Activated CD4-positive, CD25-positive, alpha-beta regulatory T cell treated with anti-CD3 and anti-CD28 coated beads, Interleukin-2, amount 50 U/mL, for 24 hours (primary cell): ENCODE measurements at regions not wholly inside any gene's neighbourhood (a gene's known extent, or its start where the extent isn't known, plus 50 kb on each side); places are given as distances from the start of the nearest gene placed in this dataset.

ENCODE experiments used
- ATAC-seq, 2 donors: fragments of 150-1000 bp; cut with Tn5 transposase; one replicate each; pipeline ENCODE4 v1.10.0; 2021; ENCODE audit warnings: mild to moderate bottlenecking in 1 of 2, moderate library complexity in 1 of 2

DNA sequence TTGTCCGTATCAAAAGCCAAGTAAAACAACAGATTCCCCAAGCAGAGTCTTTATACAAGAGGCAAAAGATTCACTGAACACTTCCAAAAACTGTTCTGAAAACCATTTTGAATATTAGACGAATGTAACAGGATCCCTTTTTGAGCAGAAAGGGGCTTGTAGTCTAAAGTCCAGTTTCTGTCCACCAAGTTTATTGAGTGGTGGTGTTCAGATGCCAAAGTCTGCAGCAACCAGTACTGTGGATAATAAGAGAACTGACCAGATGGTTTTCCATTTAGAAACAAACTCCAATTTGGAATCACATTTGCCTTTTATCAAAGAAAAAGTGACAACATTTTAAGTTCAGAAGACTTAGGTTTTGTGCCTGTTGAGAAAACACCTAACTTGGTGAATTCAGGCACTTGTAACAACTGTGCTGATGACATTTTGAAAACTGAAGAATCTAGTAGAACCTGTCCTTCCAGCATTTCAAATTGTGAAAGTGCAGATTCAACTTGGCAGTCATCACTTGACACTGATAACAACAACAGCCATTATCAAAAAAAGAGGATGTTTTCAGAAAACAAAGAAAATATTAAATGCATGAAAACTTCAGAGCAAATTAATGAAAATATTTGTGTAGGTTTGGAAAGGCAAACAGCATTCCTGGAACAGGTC is 217.1 kb downstream of the CSNK2A3 start:
- no peak for ATAC-seq

DNA sequence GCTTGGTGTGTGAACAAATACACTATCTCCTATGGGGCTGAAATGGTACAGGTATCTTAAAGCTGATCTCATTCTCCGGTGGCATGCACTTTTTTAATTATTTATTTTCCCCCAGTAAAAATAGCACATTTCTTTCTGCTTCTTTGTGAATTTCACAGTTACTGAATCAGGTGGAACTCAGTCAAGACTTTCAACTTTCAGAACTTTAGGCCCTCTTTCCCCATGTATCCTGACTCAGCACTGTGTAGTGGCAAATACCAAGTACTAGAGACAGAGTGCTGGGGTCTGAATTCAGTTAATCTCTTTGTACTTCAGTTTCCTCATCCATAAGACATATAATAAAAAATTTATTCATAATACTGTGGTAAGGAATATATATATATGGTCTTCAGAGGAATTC is 223.9 kb downstream of the CSNK2A3 start:
- ATAC-seq: no peak

DNA sequence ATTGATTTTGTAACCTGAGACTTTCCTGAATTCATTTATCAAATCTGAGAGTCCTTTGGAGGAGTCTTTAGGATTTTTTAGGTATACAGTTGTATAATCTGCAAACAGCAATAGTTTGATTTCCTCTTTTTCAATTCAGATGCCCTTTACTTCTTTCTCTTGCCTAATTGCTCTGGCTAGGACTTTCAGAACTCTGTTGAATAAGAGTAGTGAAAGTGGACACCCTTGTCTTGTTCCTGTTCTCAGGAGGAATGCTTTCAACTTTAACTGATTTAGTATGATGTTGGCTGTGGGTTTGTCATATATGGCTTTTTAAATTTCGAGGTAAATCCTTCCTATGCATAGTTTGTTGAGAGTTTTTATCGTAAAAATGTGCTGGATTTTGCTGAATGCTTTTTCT is 227.4 kb downstream of the CSNK2A3 start:
- ATAC-seq: no peak

DNA sequence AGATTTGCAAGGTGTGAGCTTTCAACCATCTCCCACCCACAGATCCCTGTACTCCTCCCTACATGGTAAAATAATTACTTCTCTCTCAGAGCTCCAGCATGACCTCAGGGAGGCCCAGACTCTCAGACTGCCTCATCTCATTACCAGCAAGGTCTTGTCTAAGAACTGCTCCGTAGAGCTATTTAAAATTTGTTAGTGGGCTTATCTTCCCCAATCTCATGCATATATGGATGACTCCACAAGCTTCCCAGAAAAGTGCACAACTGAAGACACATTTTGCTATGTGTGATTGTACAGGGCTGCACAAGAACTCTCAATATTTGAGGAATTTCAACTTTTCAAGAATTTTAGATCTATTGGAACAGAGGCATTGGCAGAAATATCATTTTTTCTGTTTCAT is 230.3 kb downstream of the CSNK2A3 start:
- ATAC-seq: no peak

DNA sequence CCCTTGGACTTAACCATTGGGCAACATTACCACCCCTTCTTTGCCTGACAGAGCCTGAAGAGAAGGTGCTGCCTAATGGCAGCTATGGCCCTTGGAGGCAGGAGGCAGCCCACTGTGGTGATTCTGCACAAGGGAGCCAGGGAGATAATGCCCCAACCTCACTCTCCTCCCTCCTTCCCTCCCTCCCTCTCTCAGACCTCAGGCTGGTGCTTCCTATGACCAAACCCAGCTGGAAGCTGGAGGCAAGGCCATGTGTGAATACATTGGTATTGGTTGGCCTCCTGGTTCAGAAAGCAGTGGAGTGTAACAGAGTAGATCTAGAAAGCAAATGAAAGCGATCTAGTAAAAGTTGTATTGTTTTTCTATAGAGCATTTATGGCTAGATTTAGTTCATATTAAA is 233.1 kb downstream of the CSNK2A3 start:
- no peak for ATAC-seq

DNA sequence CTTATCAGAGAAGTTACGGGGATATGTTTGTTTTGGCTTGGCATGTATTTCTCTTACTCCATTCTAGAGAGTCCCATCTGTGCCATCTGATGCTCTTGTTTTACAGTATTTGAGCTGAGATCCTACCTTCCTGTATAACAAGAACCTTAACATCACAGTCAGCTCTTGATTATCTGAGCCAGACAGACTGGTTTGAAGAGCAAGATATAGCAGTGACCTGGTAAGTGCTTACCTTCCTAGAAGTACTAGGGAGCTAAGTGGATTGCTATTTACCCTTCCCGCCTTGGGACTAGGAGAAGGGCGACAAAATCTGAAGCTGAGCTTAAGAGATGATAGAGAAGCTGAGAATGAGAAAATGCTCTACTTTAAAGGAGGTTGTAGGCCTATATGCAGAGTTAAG is 235.3 kb downstream of the CSNK2A3 start:
- ATAC-seq: no peak

DNA sequence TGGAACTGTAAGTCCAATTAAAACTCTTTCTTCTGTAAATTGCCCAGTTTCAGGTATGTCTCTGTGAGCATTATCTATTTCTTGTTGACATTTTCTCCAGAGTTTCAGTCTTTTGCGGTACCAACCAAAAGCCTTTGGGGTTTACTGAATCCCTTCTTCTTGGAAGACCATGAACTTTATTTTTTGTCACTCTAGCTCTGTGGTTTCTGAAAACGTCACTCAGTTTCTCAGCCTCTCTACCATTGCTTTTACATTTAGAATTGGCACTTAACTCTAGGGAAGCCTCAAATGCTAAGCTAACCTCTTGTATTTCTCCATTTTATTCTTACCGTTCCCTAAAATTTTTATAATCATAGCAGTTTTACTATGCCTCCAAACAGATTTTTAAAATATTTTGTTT is 237.6 kb downstream of the CSNK2A3 start:
- ATAC-seq: no peak

DNA sequence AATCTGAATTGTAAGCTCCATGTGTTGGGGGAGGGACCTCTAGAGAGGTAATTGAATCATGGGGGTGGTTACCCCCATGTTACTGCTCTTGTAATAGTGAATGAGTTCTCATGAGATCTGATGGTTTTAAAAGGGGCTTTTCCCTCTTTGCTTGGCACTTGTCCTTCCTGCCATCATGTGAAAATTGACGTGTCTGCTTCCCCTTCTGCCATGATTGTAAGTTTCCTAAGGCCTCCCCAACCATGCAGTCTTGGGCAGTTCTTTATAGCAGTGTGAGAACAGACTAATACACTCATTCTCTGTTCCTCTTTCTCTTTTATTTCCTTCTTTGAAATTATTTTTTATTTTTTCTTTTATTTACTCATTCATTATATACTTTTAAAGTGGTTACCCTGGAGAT is 239.4 kb downstream of the CSNK2A3 start:
- no peak for ATAC-seq

DNA sequence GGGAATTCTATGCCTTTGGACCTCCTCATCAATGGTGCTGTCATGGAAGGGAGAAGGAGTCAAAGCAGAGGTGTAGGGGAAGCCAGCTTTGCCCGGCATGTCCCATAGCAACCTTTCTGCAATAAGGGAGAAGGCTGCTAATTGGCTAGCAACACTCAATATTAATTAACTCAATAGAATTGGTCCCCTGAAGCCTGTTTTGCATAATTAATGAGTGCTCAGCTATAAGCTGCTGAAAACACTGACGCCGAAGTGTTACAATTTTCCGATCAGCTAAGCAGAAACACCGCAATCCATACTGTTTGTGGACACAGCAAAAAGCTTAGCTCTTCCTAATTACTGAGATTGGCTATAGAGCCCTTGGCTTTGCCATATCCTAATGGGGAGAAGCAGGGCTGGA is 245.0 kb downstream of the CSNK2A3 start:
- ATAC-seq: no peak

DNA sequence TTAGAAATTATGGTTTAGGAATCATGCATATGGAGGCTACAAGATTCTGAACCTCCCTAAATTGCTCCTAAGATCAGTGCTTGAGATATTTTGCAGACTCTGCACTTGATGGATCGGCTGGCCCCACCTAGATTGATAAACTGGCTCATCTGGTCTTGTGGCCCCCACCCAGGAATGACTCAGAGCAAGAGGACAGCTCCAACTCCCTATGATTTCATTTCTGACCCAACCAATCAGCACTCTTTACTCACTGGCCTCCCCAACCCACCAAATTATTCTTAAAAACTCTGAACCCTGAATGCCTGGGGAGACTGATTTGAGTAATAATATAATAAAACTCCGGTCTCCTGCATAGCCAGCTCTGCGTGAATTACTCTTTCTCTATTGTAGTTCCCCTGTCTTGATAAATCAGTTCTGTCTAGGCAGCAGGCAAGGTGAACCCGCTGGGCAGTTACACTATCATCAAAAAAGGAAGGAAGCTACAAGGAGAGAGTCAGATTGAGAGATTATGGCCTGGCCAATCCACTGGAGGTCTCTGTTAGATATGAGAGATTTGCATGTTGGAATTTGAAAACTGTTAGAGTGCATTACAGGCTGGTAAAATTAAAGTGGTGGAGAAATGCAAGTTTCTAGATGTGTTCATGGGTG is 245.8 kb downstream of the CSNK2A3 start:
- ATAC-seq: no peak

DNA sequence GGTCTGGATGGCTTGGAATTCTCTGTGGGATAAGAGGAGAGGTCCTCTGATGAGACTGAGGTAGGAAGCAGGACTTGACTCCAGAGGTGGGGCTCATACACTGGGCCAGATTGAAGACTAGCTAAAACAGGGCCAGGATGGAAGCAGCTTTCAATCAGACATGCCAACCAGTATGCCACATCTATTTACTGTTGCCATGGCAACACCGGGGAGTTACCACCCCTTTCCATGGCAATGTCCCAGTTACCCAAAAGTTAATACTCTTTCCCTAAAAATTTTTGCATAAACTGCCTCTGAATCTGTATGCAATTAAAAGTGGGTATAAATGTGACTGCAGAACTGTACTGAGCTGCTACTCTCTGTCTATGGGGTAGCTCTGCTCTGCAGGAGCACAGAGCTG is 247.5 kb upstream of the ZBED5 start:
- no peak for ATAC-seq

DNA sequence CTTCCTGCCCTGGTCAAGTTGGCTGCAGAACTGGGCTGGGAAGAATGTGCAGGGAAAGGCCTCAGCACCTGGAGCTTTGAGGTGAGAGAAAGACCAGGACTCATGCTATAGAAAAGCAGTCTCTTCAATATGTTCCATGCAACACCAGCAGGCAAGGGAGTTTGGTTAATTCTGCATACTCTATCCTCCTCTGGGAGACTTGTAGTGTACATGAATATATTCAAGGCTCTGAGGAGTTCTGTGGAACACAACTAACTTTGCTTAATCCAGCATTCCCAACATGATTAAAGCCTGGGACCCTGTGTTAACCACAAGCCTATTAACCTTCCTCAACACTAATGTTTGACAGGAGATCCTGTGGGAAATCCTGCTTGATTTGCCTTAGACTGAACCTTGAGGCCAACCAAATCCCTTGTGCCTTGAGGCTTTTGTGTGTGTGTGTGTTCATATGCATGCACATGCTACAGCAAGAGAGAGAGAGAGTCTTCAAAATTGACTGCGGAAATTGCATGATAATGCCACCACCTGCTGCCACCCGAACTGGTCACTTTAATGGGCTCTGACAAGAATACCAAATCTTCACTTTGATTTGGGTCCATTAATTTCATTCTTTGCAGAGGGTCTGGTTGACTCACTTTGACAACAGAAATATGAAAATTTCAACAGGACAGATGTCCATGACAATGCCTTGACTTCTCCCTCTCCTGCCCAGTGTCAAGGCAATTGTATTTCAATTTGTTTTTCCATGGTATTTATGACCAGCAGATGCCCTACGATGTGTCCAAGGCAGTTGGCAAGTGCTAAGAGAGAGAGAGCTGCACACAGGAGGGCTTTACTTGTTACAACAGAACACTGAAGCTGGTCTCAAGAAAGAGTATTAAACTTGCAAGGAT is 238.2 kb upstream of the ZBED5 start:
- ATAC-seq: no peak

DNA sequence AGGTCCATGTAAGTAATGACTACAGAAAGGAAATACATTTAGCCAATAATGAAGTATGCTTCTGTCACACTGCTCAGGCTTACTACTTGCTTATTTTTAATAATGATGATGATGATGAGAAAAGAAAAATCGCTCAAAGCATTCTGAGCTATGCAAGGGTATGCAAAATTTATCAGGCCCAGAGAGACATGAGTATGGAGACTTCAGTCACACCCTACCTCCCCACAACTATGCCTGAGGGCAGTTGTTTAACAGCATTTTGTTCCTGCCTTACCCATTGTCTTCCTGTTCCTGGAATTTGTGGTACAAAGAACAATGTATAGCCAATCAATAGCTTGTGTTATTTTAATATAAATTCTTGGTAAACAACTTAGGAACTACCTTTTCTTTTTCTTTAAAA is 232.6 kb upstream of the ZBED5 start:
- no peak for ATAC-seq

DNA sequence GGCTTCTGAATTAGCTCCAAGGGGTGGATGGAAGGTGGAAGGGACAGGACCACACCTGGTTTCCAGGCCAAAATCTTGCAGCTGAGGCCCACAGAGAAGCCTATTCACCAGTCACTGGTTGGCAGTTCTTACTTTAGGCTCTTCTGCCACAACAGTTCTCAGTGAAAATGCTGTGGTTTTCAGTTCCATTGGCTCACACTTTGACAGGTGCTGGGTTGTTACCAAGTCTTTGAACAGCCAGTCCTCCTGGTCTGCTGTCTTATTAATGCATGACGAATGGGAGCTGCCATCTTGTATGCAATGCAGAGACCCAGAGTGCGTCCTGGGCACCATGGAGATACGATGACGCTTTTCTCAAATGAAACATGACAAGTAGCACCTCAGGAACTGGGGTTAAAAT is 232.0 kb upstream of the ZBED5 start:
- ATAC-seq: no peak

DNA sequence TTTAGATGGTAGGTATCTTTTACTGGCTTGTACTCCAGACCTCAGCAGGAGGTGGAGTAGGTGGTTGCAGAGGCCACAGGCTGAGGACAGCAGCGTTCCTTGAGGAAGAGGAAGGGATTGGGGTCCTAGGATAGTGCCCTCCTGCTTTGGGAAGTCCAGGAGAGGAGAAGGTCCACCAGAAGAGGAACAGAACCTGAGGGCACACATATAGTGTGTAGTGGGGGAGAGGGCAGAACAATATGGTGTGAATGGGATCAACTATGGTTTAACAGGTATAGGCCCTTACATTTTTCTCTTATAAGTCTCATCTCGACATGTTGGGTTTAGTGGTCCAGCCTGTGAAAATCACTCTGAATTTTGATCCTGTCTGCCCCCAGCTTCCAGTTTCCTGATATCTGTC is 229.1 kb upstream of the ZBED5 start:
- ATAC-seq: no peak

DNA sequence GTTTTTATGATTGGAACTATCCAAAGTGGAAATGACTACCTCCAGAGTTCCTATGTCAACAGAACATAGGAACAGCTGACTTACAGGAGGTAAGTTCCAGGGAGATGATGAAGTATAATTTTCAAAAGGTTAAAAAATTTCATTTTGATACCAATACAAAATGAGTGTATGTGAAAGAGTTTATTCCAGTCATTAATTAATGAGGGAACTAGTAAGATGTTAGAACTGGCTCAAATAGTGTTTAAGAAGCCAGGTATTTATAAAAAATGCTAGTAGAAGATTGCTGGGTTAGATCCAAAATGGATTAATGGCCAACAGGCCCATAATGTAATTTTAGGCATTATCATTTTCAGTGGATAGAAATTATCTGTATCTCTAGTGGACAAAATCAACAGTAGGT is 227.7 kb upstream of the ZBED5 start:
- ATAC-seq: no peak

DNA sequence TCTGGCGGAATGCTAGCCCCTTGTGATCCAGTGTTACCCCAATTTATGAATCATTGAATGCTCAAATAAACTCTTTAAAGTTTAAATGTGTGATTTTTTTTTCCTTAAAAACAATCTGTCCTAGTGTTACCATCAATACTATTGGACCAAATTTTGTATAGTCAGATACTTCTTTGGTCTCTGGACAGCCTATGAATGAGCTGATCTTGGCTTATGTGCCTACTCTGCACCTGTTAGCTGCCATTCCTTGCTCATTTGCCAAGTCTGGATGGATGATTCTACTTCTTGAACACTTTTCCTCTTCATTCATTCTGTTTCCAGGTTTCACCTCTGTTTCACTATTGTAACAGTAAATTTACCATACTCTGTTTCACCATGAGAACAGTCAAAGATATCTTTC is 226.5 kb upstream of the ZBED5 start:
- no peak for ATAC-seq

DNA sequence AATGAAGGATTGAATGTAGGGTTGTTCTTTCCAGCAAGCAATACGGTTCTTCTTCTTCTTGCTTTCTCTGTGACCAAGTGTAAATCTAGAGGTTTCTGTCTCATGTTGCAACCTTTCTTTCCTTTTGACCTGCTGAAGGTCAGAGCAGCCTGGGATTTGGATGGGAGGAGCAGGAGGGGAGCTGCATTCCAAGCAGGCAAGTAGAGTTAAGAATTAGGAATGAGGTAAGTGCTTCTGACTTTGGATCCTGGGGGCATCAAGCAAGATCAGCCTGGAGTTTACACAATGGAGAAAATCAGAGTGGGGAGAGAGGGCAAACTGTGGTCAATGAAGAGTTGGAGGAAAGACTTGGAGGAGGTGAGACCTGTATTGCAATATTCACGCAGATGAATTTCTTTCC is 225.6 kb upstream of the ZBED5 start:
- no peak for ATAC-seq

DNA sequence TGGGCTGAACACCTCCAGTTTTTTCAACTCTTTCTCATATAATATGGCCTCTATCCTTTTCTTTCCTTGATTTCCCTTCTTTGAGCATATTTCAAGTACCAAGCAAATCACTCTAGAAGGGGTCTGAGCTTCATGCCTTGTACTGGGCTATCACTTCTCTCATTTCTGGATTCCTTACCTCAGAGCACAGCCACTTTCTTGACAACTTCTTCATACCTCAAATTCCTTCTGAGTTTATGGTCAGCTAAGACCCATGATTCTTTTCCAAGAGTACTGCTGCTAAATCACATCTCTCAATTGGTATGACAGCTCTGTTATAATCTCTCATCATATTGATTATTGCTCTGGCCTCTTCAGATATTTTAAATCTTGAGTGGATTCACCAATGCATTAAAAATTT is 224.8 kb upstream of the ZBED5 start:
- no peak for ATAC-seq

DNA sequence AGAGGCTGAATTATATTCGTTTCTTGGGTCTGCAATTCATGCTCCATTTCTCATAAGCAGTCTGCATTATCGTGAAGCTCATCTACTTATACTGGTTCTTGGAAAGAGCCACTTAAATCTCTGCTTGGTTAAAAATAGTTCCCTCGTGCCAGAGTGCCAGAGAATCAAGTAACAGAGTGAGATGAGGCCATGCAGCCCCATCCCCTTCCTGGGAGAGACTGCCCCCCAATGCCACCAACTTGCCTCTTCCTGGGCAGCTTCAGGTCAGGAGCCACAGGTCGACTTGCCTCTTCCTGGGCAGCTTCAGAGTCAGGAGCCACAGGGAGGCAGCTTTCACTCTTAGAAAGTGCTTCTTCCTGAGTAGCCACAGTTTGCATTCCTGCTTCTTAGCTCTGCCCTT is 223.9 kb upstream of the ZBED5 start:
- no peak for ATAC-seq

DNA sequence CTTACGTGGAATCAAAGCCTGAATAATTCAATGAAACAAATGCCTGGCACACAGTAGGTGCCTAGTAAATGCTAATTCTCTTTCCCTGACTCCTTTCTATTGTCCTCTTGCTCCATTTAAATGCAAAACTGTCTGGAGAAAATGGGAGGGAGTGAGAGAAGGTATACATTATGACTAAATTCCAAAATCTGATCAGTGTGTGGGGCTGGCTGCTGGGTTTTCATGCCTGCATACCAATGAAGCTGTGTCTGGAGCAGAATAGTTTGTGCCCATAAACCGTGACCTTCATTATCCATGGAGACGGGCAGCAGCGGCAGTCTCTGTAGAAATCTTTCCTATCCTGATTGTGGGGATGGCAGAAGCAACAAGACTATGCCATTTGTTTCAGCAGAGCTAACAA is 223.4 kb upstream of the ZBED5 start:
- no peak for ATAC-seq

DNA sequence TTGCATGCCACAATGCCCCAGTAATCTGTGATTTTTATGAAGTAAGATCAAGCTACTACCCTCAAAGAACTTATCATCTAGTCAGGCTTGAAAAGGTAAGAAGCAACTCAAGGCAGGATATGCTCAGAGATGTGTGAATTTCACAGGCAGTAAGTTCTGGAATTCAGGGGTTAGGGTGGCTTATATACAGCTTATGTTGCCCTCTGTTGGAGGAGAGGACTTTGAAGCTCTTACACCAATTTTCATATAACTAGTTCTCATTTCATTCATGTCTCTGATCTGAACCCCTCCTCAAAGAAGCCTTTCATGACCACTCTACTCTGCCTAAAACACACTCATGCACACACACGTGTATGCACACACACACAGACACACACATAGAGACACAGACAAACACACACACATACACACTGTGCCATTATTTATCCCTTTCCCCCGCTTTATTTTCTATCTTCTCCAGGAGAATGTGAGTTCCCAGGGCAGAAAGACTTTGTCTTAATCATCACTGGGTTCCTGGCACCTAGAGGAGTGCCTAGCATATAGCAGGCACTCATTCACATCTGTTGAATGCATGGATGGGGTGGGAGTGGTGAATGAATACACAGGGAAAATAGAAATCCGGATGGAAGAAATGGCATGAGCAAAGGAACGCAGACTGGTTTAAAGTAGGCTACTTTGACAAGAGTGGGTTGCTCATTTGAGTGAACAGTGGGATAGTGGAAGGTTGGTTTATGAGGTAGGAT is 220.7 kb upstream of the ZBED5 start:
- ATAC-seq: no peak

DNA sequence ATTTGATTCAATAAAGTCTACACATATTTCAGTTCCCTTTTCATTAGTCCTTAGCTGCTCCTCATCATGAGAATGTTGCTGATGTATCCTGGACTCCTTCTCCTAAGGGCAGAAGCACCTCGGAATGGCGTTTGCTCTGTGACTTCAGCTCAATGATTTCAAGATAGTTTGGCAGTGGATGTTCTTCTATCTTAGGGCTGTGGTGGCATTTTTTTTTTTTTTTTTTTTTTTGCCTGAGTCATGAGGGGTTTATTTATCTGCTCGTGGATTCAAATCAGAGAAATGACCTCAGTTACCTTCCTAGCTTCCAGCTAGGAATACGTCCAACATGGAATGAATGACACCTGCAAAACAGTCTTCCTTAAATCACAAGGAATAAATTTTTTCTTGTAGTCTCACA is 220.0 kb upstream of the ZBED5 start:
- no peak for ATAC-seq
